Type B pancreatic cell (in vitro differentiated cells): ENCODE measurements at regions not wholly inside any gene's neighbourhood (a gene's known extent, or its start where the extent isn't known, plus 50 kb on each side); places are given as distances from the start of the nearest gene placed in this dataset.

ENCODE experiments used
- DNase-seq: peaks from one replicate; pipeline ENCODE4 v3.0.0; 2021; ENCODE audit warnings: mixed read lengths; ENCODE audit not compliant: unreplicated experiment; ENCODE audit errors: extremely low spot score
- H3K27ac Mint-ChIP-seq: 2 replicates; pipeline ENCODE4 v1.8.0; 2021; ENCODE audit warnings: mild to moderate bottlenecking, mixed read lengths
- H3K27me3 Mint-ChIP-seq: 2 replicates; pipeline ENCODE4 v1.8.0; 2021; ENCODE audit warnings: mixed read lengths
- H3K36me3 Mint-ChIP-seq: 2 replicates; pipeline ENCODE4 v1.8.0; 2021; ENCODE audit warnings: mixed read lengths
- H3K4me1 Mint-ChIP-seq: one replicate; pipeline ENCODE4 v1.8.0; 2021; ENCODE audit warnings: mixed read lengths; ENCODE audit not compliant: unreplicated experiment
- H3K4me3 Mint-ChIP-seq: 2 replicates; pipeline ENCODE4 v1.8.0; 2021; ENCODE audit warnings: mild to moderate bottlenecking, mixed read lengths
- H3K9me3 Mint-ChIP-seq: 2 replicates; pipeline ENCODE4 v1.8.0; 2021; ENCODE audit warnings: mixed read lengths
- CTCF ChIP-seq: fragments of 200-600 bp; sonication (generic); conservative IDR thresholded peaks from 2 replicates; pipeline ENCODE4 v1.5.0; 2021; ENCODE audit warnings: antibody characterized with exemption, mild to moderate bottlenecking

DNA sequence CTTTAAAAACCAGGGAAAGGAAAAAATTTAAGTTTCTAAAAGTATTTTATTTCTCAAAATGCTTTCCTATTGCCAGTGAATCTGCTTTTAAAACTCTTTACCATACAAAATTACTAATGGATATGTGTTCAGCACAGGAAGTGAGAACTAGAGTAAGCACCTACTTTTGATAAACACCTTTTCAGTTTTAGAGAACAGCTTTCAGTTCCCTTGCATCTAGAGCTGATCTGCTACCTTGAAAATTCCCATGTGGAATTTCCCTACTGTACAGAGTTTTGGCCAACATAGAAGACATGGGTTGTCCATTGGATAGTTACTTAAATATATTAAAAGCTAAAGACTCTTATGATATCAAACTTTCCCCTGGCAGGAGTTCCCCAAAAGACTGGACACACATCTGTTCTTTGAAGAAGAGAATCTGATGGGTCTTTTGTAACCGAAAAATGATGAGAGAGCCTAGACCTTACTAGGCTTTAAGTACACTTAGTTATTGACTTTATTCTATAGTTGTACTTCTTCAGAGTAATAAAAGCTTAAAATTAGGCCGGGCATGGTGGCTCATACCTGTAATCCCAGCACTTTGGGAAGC, 112.1 kb upstream of the CNTNAP4 start:
- Mint-ChIP-seq H3K9me3 (no peaks in the 10 kb centered on the region), H3K36me3 (no peaks in the 10 kb centered on the region), H3K4me3 (no peak overlapping the region), H3K4me1 (no peaks in the 10 kb centered on the region), H3K27me3 (no peaks in the 10 kb centered on the region), H3K27ac (no peak overlapping the region)
- DNase-seq, result no peak
- TF ChIP-seq CTCF, result no peak

GRCh38 chr16:76175718-76176117, 101.5 kb upstream of the CNTNAP4 start:
- no peaks in the 10 kb centered on the region for H3K27me3 Mint-ChIP-seq
- H3K4me1 Mint-ChIP-seq, result no peaks in the 10 kb centered on the region
- TF ChIP-seq CTCF, result no peak
- DNase-seq, result no peak
- H3K4me3 Mint-ChIP-seq, result no peak overlapping the region
- no peaks in the 10 kb centered on the region for H3K36me3 Mint-ChIP-seq
- no peak overlapping the region for H3K27ac Mint-ChIP-seq
- no peaks in the 10 kb centered on the region for H3K9me3 Mint-ChIP-seq

DNA sequence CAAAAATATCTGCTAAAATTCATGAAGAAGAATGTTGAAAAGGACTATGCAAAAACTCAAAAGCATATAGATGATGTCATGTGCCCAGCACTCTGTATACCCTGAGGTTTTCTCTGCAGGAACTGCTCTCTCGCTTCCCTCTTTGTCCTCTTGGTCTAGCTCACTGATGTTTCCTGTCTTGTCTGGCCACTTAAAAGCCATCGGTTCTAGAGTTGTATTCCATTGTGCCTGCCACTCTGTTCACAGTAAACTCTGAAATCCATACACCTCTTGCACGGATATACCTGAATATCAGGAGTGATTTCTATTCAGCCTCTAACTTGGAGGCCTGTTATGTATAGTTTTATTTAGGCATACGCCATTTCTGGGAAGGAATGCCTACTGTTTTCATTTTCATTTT, 101.0 kb upstream of the CNTNAP4 start:
- Mint-ChIP-seq H3K4me1 (no peaks in the 10 kb centered on the region), H3K36me3 (no peaks in the 10 kb centered on the region)

GRCh38 chr16:76176616-76177015, 100.6 kb upstream of the CNTNAP4 start:
- DNase-seq, result no peak
- no peak overlapping the region for H3K4me3 Mint-ChIP-seq
- no peaks in the 10 kb centered on the region for H3K27me3 Mint-ChIP-seq
- H3K36me3 Mint-ChIP-seq, result no peaks in the 10 kb centered on the region
- TF ChIP-seq CTCF, result no peak
- no peaks in the 10 kb centered on the region for H3K9me3 Mint-ChIP-seq
- no peaks in the 10 kb centered on the region for H3K4me1 Mint-ChIP-seq
- no peak overlapping the region for H3K27ac Mint-ChIP-seq

More for the DNA sequence above, 101.0 kb upstream of the CNTNAP4 start:
- DNase-seq, result no peak
- Mint-ChIP-seq H3K4me3 (no peak overlapping the region), H3K9me3 (no peaks in the 10 kb centered on the region), H3K27ac (no peak overlapping the region), H3K27me3 (no peaks in the 10 kb centered on the region)
- no peak for TF ChIP-seq CTCF

DNA sequence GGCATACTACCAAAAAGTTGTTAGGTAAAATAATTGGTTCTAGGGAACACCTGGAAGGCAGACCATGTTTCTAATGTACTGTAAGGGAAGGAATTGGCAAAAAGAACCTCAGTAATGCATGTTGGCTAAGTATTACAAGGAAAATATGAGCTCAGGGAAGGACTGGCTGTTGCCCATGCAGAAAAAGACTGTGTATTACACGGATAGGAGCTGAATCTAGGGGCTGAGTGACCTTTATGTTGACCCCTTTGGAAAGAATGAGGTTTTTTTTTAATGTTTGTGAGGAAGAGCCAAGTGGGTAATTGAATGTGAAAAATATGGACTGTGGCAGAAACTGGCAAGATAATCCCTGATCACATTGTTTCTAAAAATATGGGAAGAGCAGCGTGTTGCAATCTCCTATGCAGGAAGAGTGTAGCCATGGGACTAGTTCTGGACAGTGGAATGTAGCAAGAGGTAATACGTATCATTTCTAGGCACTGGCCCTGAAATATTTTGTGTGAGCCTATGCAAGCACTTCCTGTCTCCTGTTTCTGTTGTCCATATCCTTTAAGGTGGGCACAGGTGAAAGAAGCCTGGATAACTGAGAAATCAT, 95.1 kb upstream of the CNTNAP4 start:
- DNase-seq, result no peak
- Mint-ChIP-seq H3K4me1 (no peaks in the 10 kb centered on the region), H3K27me3 (no peaks in the 10 kb centered on the region), H3K36me3 (no peaks in the 10 kb centered on the region), H3K27ac (no peak overlapping the region), H3K9me3 (peaks cover 6% of the 10 kb centered on the region), H3K4me3 (no peak overlapping the region)
- TF ChIP-seq CTCF, result no peak
